HEK293 (cell line): ENCODE measurements at regions not wholly inside any gene's neighbourhood (a gene's known extent, or its start where the extent isn't known, plus 50 kb on each side); places are given as distances from the start of the nearest gene placed in this dataset.

ENCODE experiments used
- CTCF ChIP-seq: fragments of 450-650 bp; formaldehyde crosslinking; IDR thresholded peaks from 2 replicates; pipeline ENCODE4 v1.5.1; 2016; ENCODE audit warnings: missing biosample characterization, missing genetic modification characterization
- GLI4 ChIP-seq: fragments of 450-650 bp; formaldehyde crosslinking; IDR thresholded peaks from 2 replicates; pipeline ENCODE4 v1.5.1; 2016; ENCODE audit warnings: missing biosample characterization, missing genetic modification characterization
- HOXA7 ChIP-seq: sonication (generic); formaldehyde crosslinking; IDR thresholded peaks from 2 replicates; pipeline ENCODE4 v1.8.1; 2022; ENCODE audit warnings: missing genetic modification reagents, borderline replicate concordance
- MEIS1 ChIP-seq: sonication (generic); formaldehyde crosslinking; IDR thresholded peaks from 2 replicates; pipeline ENCODE4 v1.8.1; 2022; ENCODE audit warnings: missing genetic modification reagents, mild to moderate bottlenecking, borderline replicate concordance
- PBX3 ChIP-seq: sonication (generic); formaldehyde crosslinking; IDR thresholded peaks from 2 replicates; pipeline ENCODE4 v1.8.1; 2022; ENCODE audit warnings: mild to moderate bottlenecking, moderate library complexity, missing genetic modification reagents
- TCF7L2 ChIP-seq: IDR thresholded peaks from 2 replicates; pipeline ENCODE4 v1.6.1; 2011; ENCODE audit warnings: low read depth, mild to moderate bottlenecking, inconsistent platforms, low read length, moderate library complexity, borderline replicate concordance
- WT1 ChIP-seq: fragments of 450-650 bp; formaldehyde crosslinking; IDR thresholded peaks from 2 replicates; pipeline ENCODE4 v1.5.1; 2016; ENCODE audit warnings: missing biosample characterization, missing genetic modification characterization
- ZFP69B ChIP-seq: fragments of 450-650 bp; formaldehyde crosslinking; IDR thresholded peaks from 2 replicates; pipeline ENCODE4 v1.5.1; 2016; ENCODE audit warnings: missing biosample characterization, missing genetic modification characterization
- ZNF274 ChIP-seq, 2 experiments: fragments of 200-500 bp in 1 of 2; fragments of 450-650 bp in 1 of 2; sonication (Bioruptor generic) in 1 of 2; formaldehyde crosslinking in 1 of 2; IDR thresholded peaks; 2 replicates each; pipeline versions ENCODE4 v1.5.1 to v1.6.1; 2014 to 2016; ENCODE audit warnings: borderline replicate concordance in 1 of 2, inconsistent platforms in 1 of 2, low read length in 1 of 2, missing biosample characterization in 1 of 2, missing genetic modification characterization in 1 of 2
- ZNF302 ChIP-seq: fragments of 450-650 bp; formaldehyde crosslinking; IDR thresholded peaks from 2 replicates; pipeline ENCODE4 v1.5.1; 2016; ENCODE audit warnings: missing biosample characterization, missing genetic modification characterization, low read depth
- ZNF48 ChIP-seq: fragments of 450-650 bp; formaldehyde crosslinking; IDR thresholded peaks from 2 replicates; pipeline ENCODE4 v1.5.1; 2016; ENCODE audit warnings: missing biosample characterization, missing genetic modification characterization
- ZNF561 ChIP-seq: fragments of 450-650 bp; IDR thresholded peaks from 2 replicates; pipeline ENCODE4 v1.5.1; 2018; ENCODE audit warnings: missing biosample characterization, missing genetic modification characterization, borderline replicate concordance
- ZNF658 ChIP-seq: fragments of 450-650 bp; formaldehyde crosslinking; IDR thresholded peaks from 2 replicates; pipeline ENCODE4; 2016; ENCODE audit warnings: missing biosample characterization, missing genetic modification characterization

GRCh38 chr2:43055086-43055912, 171.1 kb downstream of the ZFP36L2 start:
- TF ChIP-seq ZFP69B (tag by site-specific recombination) (no peak), CTCF (tag by site-specific recombination) (no peak), MEIS1 (CRISPR knock-in tag) (no peak), ZNF302 (tag by site-specific recombination) (no peak), ZNF561 (tag by site-specific recombination) (no peak), ZNF658 (tag by site-specific recombination) (no peak), HOXA7 (no peak), ZNF274 (IDR thresholded peaks at IDR 0.05; ENCODE audit: low read length) (no peak), ZNF274 (tag by site-specific recombination; IDR thresholded peaks at IDR 0.05; ENCODE audit: borderline replicate concordance) (no peak), GLI4 (no peak), PBX3 (CRISPR knock-in tag) (no peak), WT1 (tag by site-specific recombination) (no peak), TCF7L2 (no peak), ZNF48 (tag by site-specific recombination) (no peak)
